ENCODE measurements at regions not wholly inside any gene's neighbourhood (a gene's known extent, or its start where the extent isn't known, plus 50 kb on each side); places are given as distances from the start of the nearest gene placed in this dataset.
"Not testable (repeated sequence)": the region's sequence is repeated elsewhere in the genome, so short reads cannot be mapped to it uniquely, and the experiment has no call there.

- Histone ChIP-seq H2AFZ (no peak overlapping the region), H3F3A (ENCODE audit: insufficient read depth) (no peaks in the 10 kb centered on the region), H3K79me2 (ENCODE audit: insufficient read depth) (no peaks in the 10 kb centered on the region), H3K36me3 (ENCODE audit: low read depth) (no peaks in the 10 kb centered on the region), H3K4me3 (no peak overlapping the region), H3K4me2 (ENCODE audit: unreplicated experiment) (no peak overlapping the region), H3K27me3 (replicated peaks; ENCODE audit: insufficient read depth) (no peaks in the 10 kb centered on the region), H3K4me1 (ENCODE audit: insufficient read depth) (no peaks in the 10 kb centered on the region), H3K27ac (no peak overlapping the region), H3K9ac (no peak overlapping the region), H3K9me2 (ENCODE audit: insufficient read depth) (no peaks in the 10 kb centered on the region), H4K20me1 (ENCODE audit: insufficient read depth) (no peaks in the 10 kb centered on the region), H3K9me3 (ENCODE audit: low read depth) (no peaks in the 10 kb centered on the region)
- no peak for DNase-seq
- no peak for TF ChIP-seq EZH2phosphoT487 (IDR thresholded peaks at IDR 0.05; ENCODE audit: insufficient read depth, low read depth)
- TF ChIP-seq EZH2 (IDR thresholded peaks at IDR 0.05; ENCODE audit: insufficient read depth, poor library complexity, severe bottlenecking), result no peak
- 66 to 100% methylated on average over 3 of the region's 3 CpGs for WGBS, 2 experiments (ENCODE audit: low coverage in 1 of 2, low lambda C conversion rate in 2 of 2, missing lambda C conversion rate in 2 of 2)
- in situ Hi-C loops (cut with MboI), result no loop called here
These were observed 216.4 kb upstream of the TRPC4 start for GRCh38 chr13:38086013-38086412.

DNA sequence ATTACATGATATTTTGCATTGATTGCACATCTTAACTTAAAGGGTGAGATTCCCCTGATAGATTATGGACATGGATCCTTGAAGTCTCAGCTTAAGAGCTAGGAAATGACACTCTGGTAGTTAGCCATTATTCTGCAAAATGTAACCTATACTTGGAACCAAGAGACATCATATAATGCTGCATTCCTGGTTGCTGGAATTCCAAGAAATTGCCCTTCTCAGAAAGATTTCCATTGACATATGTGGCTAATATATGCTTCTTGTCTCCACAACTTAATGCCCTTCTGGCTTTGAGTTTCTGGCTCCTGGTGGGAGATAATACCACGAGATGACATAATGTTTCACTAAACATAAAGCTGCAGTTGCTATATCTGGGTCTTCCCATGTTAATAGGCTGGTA lies 204.4 kb upstream of the TRPC4 start:
- TF ChIP-seq EZH2 (IDR thresholded peaks at IDR 0.05; ENCODE audit: insufficient read depth, poor library complexity, severe bottlenecking) (no peak), EZH2phosphoT487 (IDR thresholded peaks at IDR 0.05; ENCODE audit: insufficient read depth, low read depth) (no peak)
- Histone ChIP-seq H3K27me3 (replicated peaks; ENCODE audit: insufficient read depth) (no peaks in the 10 kb centered on the region), H4K20me1 (ENCODE audit: insufficient read depth) (no peaks in the 10 kb centered on the region), H3K9me2 (ENCODE audit: insufficient read depth) (no peaks in the 10 kb centered on the region), H3K4me3 (no peak overlapping the region), H3K79me2 (ENCODE audit: insufficient read depth) (no peaks in the 10 kb centered on the region), H3K9ac (no peak overlapping the region), H2AFZ (no peak overlapping the region), H3K4me1 (ENCODE audit: insufficient read depth) (peaks cover 14% of the 10 kb centered on the region), H3K9me3 (ENCODE audit: low read depth) (no peaks in the 10 kb centered on the region), H3K4me2 (ENCODE audit: unreplicated experiment) (peak overlapping the region; percentile 10), H3K27ac (no peak overlapping the region), H3K36me3 (ENCODE audit: low read depth) (no peaks in the 10 kb centered on the region), H3F3A (ENCODE audit: insufficient read depth) (no peaks in the 10 kb centered on the region)
- in situ Hi-C loops (cut with MboI), result loop anchor here (25.0 kb wide), 1 partner anchor 437 kb away; no protein-coding TSS in a partner anchor
- DNase-seq, result no peak
- 2 to 21% methylated on average over 1 of the region's 1 CpG for WGBS, 2 experiments (ENCODE audit: low coverage in 1 of 2, low lambda C conversion rate in 2 of 2, missing lambda C conversion rate in 2 of 2)

DNA sequence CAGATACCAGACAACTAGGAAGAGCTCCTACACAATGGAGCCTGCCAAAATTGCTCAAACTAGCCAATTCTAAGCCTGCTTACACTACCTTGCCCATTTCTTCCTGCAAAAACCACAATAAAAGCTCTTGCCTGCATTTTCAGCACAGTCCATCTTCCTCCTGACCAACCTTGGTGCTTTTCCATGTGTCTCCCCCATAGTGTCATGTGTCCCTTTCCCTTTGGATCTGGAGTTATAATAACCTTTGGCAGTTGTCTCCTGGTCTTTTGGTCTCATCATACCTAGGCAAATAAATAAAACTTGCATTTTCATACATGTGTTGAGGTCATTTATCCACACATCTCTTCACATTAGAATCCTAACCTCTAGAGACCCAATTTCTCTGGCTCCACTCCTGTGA lies 203.1 kb upstream of the TRPC4 start:
- no peaks in the 10 kb centered on the region for H3K27me3 ChIP-seq (replicated peaks; ENCODE audit: insufficient read depth)
- H3K4me3 ChIP-seq, result no peak overlapping the region
- no peak overlapping the region for H3K27ac ChIP-seq
- H3K9me3 ChIP-seq (ENCODE audit: low read depth), result no peaks in the 10 kb centered on the region
- in situ Hi-C loops (cut with MboI), result loop anchor here (25.0 kb wide), 1 partner anchor 435 kb away; no protein-coding TSS in a partner anchor
- no peaks in the 10 kb centered on the region for H3F3A ChIP-seq (ENCODE audit: insufficient read depth)
- TF ChIP-seq EZH2phosphoT487 (IDR thresholded peaks at IDR 0.05; ENCODE audit: insufficient read depth, low read depth) (no peak), EZH2 (IDR thresholded peaks at IDR 0.05; ENCODE audit: insufficient read depth, poor library complexity, severe bottlenecking) (no peak)
- H4K20me1 ChIP-seq (ENCODE audit: insufficient read depth), result no peaks in the 10 kb centered on the region
- no peak overlapping the region for H2AFZ ChIP-seq
- peaks cover 14% of the 10 kb centered on the region for H3K4me1 ChIP-seq (ENCODE audit: insufficient read depth)
- no peaks in the 10 kb centered on the region for H3K79me2 ChIP-seq (ENCODE audit: insufficient read depth)
- H3K36me3 ChIP-seq (ENCODE audit: low read depth), result no peaks in the 10 kb centered on the region
- no peak overlapping the region for H3K9ac ChIP-seq
- no peak overlapping the region for H3K4me2 ChIP-seq (ENCODE audit: unreplicated experiment)
- DNase-seq, result no peak
- H3K9me2 ChIP-seq (ENCODE audit: insufficient read depth), result no peaks in the 10 kb centered on the region

- H4K20me1 ChIP-seq (ENCODE audit: insufficient read depth); H3K4me2 ChIP-seq (ENCODE audit: unreplicated experiment); H3K4me3 ChIP-seq; H3K27me3 ChIP-seq (replicated peaks; ENCODE audit: insufficient read depth); H3K27ac ChIP-seq; H3F3A ChIP-seq (ENCODE audit: insufficient read depth); H3K79me2 ChIP-seq (ENCODE audit: insufficient read depth); H3K9ac ChIP-seq; H3K36me3 ChIP-seq (ENCODE audit: low read depth); H3K9me3 ChIP-seq (ENCODE audit: low read depth); DNase-seq; H2AFZ ChIP-seq; H3K9me2 ChIP-seq (ENCODE audit: insufficient read depth): not testable (repeated sequence)
- 69 to 72% methylated on average over 5 of the region's 5 CpGs for WGBS, 2 experiments (ENCODE audit: low coverage in 1 of 2, low lambda C conversion rate in 2 of 2, missing lambda C conversion rate in 2 of 2)
- peaks cover 14% of the 10 kb centered on the region for H3K4me1 ChIP-seq (ENCODE audit: insufficient read depth)
- in situ Hi-C loops (cut with MboI), result loop anchor here (25.0 kb wide), 1 partner anchor 434 kb away; no protein-coding TSS in a partner anchor
These were observed 201.8 kb upstream of the TRPC4 start for GRCh38 chr13:38071340-38071739.

DNA sequence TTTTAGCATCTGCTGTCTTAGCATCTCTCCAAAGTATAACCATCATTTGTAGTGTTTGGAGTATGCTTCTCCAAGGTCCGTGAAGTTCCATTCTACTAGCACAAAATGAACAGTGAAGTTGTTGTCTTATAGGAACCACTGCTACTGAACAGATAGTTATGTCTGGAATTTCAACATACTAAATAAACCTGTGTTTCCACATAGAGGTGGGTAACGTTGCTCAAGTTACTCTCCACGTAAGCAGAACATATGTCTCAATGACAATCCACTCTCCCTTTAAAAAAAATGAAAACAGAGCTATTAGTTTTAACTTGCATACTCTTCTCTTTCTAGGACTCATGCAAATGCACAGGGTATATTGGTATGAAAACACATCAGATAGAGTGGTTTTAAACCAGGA lies 184.3 kb upstream of the TRPC4 start:
- no peaks in the 10 kb centered on the region for H3K9me2 ChIP-seq (ENCODE audit: insufficient read depth)
- H2AFZ ChIP-seq, result no peak overlapping the region
- H4K20me1 ChIP-seq (ENCODE audit: insufficient read depth), result no peaks in the 10 kb centered on the region
- H3K36me3 ChIP-seq (ENCODE audit: low read depth), result no peaks in the 10 kb centered on the region
- no peaks in the 10 kb centered on the region for H3F3A ChIP-seq (ENCODE audit: insufficient read depth)
- no peaks in the 10 kb centered on the region for H3K9me3 ChIP-seq (ENCODE audit: low read depth)
- H3K27ac ChIP-seq, result no peak overlapping the region
- in situ Hi-C loops (cut with MboI), result loop anchor here (25.0 kb wide), 1 partner anchor 417 kb away; no protein-coding TSS in a partner anchor
- no peak overlapping the region for H3K4me2 ChIP-seq (ENCODE audit: unreplicated experiment)
- H3K4me1 ChIP-seq (ENCODE audit: insufficient read depth), result no peaks in the 10 kb centered on the region
- no peak for DNase-seq
- H3K79me2 ChIP-seq (ENCODE audit: insufficient read depth), result no peaks in the 10 kb centered on the region
- TF ChIP-seq EZH2phosphoT487 (IDR thresholded peaks at IDR 0.05; ENCODE audit: insufficient read depth, low read depth) (no peak), EZH2 (IDR thresholded peaks at IDR 0.05; ENCODE audit: insufficient read depth, poor library complexity, severe bottlenecking) (no peak)
- no peak overlapping the region for H3K4me3 ChIP-seq
- no peaks in the 10 kb centered on the region for H3K27me3 ChIP-seq (replicated peaks; ENCODE audit: insufficient read depth)
- 61 to 63% methylated on average over 3 of the region's 3 CpGs for WGBS, 2 experiments (ENCODE audit: low coverage in 1 of 2, low lambda C conversion rate in 2 of 2, missing lambda C conversion rate in 2 of 2)
- no peak overlapping the region for H3K9ac ChIP-seq

Measured in GM23248 (cell line).